Renal cortex interstitium (tissue), 11 donors: ENCODE measurements at regions not wholly inside any gene's neighbourhood (a gene's known extent, or its start where the extent isn't known, plus 50 kb on each side); places are given as distances from the start of the nearest gene placed in this dataset.
"Not testable (repeated sequence)": the region's sequence is repeated elsewhere in the genome, so short reads cannot be mapped to it uniquely, and the experiment has no call there.

ENCODE experiments used
- DNase-seq, 11 donors: peaks; one replicate each; pipeline ENCODE4 v3.0.0-alpha.2; 2013; ENCODE audit warnings: low read depth in 9 of 11, low spot score in 4 of 11; ENCODE audit errors: extremely low read depth in 1 of 11

GRCh38 chr11:23932485-23932898 is 564.4 kb upstream of the LUZP2 start:
- DNase-seq, result no peak

- no peak for DNase-seq
Measured at GRCh38 chr11:23933721-23934120, 563.1 kb upstream of the LUZP2 start.

- DNase-seq, result not testable (repeated sequence)
Measured at GRCh38 chr11:23934671-23935270, 562.1 kb upstream of the LUZP2 start.

- not testable (repeated sequence) for DNase-seq
Measured at GRCh38 chr11:23942117-23942815, 554.6 kb upstream of the LUZP2 start.

- no peak for DNase-seq
Measured at GRCh38 chr11:23944923-23945322, 551.9 kb upstream of the LUZP2 start.

GRCh38 chr11:23947883-23948282 is 549.0 kb upstream of the LUZP2 start:
- no peak for DNase-seq

GRCh38 chr11:23948851-23949250 is 548.0 kb upstream of the LUZP2 start:
- DNase-seq, result no peak

- no peak for DNase-seq
Measured at GRCh38 chr11:23953951-23954710, 542.7 kb upstream of the LUZP2 start.

GRCh38 chr11:23954730-23955129 is 542.1 kb upstream of the LUZP2 start:
- DNase-seq, result no peak

GRCh38 chr11:23956586-23956985 is 540.3 kb upstream of the LUZP2 start:
- no peak for DNase-seq

- no peak for DNase-seq
Measured at GRCh38 chr11:23957314-23957713, 539.5 kb upstream of the LUZP2 start.

GRCh38 chr11:23959462-23959861 is 537.4 kb upstream of the LUZP2 start:
- no peak for DNase-seq

GRCh38 chr11:23961503-23962338 is 535.1 kb upstream of the LUZP2 start:
- no peak for DNase-seq

- DNase-seq, result no peak
Measured at GRCh38 chr11:23973244-23973643, 523.6 kb upstream of the LUZP2 start.

- DNase-seq, result no peak
Measured at GRCh38 chr11:23974051-23974450, 522.8 kb upstream of the LUZP2 start.

GRCh38 chr11:23974601-23975000 is 522.3 kb upstream of the LUZP2 start:
- no peak for DNase-seq

GRCh38 chr11:23976426-23976825 is 520.4 kb upstream of the LUZP2 start:
- no peak for DNase-seq

- no peak for DNase-seq
Measured at GRCh38 chr11:23976841-23977271, 520.0 kb upstream of the LUZP2 start.

GRCh38 chr11:23988381-23989006 is 508.4 kb upstream of the LUZP2 start:
- no peak for DNase-seq
